Activated B cell treated with CpG ODN at 0.5 μM for 24 hours (primary cell): ENCODE measurements at regions not wholly inside any gene's neighbourhood (a gene's known extent, or its start where the extent isn't known, plus 50 kb on each side); places are given as distances from the start of the nearest gene placed in this dataset.

Experiments
- ATAC-seq: fragments of 200-7000 bp; cut with Tn5 transposase; one replicate; pipeline ENCODE4 v1.10.0; 2021; ENCODE audit warnings: low read depth, mild to moderate bottlenecking, moderate library complexity
- CTCF ChIA-PET: fragments of 350-600 bp; sonication (Branson Sonifier 250); formaldehyde crosslinking; loops from one replicate; lab custom pipeline; 2021; ENCODE audit warnings: antibody characterized with exemption; lab: Charles Lee
- POLR2A ChIA-PET: fragments of 350-600 bp; sonication (Branson Sonifier 250); formaldehyde crosslinking; loops from one replicate; lab custom pipeline; 2021; ENCODE audit warnings: antibody characterized with exemption; lab: Charles Lee
- DNase-seq: peaks from one replicate; pipeline ENCODE4 v3.0.0; 2022
- H3K27ac Mint-ChIP-seq: one replicate; pipeline ENCODE4 v1.8.0; 2020; ENCODE audit warnings: mixed read lengths
- H3K27me3 Mint-ChIP-seq: one replicate; pipeline ENCODE4 v1.8.0; 2021; ENCODE audit warnings: mixed read lengths
- H3K36me3 Mint-ChIP-seq: one replicate; pipeline ENCODE4 v1.8.0; 2021; ENCODE audit warnings: low read depth, mixed read lengths
- H3K4me1 Mint-ChIP-seq: one replicate; pipeline ENCODE4 v1.8.0; 2021; ENCODE audit warnings: mixed read lengths
- H3K4me3 Mint-ChIP-seq: one replicate; pipeline ENCODE4 v1.8.0; 2020; ENCODE audit warnings: mild to moderate bottlenecking, mixed read lengths
- H3K9me3 Mint-ChIP-seq: one replicate; pipeline ENCODE4 v1.8.0; 2020; ENCODE audit warnings: mixed read lengths
- intact Hi-C: fragments of 100-400 bp; cut with micrococcal nuclease; formaldehyde crosslinking; loops from one replicate; pipeline ENCODE4 v1.15.1; 2024
- TF ChIP-seq, protein P1 (sequence below): fragments of 200-600 bp; IDR thresholded peaks from one replicate; pipeline ENCODE4 v1.8.0; 2022; ENCODE audit warnings: antibody characterized with exemption, mild to moderate bottlenecking

- H3K4me1 Mint-ChIP-seq = peaks cover 3% of the 10 kb centered on the region
- no peak for DNase-seq
- intact Hi-C loops = no loop called here
Measured at GRCh38 chr2:172372436-172372835, 55.0 kb upstream of the ITGA6 start.

GRCh38 chr2:172373076-172373475, 54.3 kb upstream of the ITGA6 start:
- ChIA-PET POLR2A (no interaction called here), CTCF (no interaction called here)
- ATAC-seq (no peak), DNase-seq (no peak)
- H3K27me3 Mint-ChIP-seq = peaks cover 11% of the 10 kb centered on the region
- H3K4me3 Mint-ChIP-seq = no peak overlapping the region
- peaks cover 10% of the 10 kb centered on the region for H3K9me3 Mint-ChIP-seq
- H3K4me1 Mint-ChIP-seq = peaks cover 6% of the 10 kb centered on the region
- intact Hi-C loops = no loop called here
- no peak overlapping the region for H3K27ac Mint-ChIP-seq
- H3K36me3 Mint-ChIP-seq = no peaks in the 10 kb centered on the region
- TF ChIP-seq, protein P1, sequence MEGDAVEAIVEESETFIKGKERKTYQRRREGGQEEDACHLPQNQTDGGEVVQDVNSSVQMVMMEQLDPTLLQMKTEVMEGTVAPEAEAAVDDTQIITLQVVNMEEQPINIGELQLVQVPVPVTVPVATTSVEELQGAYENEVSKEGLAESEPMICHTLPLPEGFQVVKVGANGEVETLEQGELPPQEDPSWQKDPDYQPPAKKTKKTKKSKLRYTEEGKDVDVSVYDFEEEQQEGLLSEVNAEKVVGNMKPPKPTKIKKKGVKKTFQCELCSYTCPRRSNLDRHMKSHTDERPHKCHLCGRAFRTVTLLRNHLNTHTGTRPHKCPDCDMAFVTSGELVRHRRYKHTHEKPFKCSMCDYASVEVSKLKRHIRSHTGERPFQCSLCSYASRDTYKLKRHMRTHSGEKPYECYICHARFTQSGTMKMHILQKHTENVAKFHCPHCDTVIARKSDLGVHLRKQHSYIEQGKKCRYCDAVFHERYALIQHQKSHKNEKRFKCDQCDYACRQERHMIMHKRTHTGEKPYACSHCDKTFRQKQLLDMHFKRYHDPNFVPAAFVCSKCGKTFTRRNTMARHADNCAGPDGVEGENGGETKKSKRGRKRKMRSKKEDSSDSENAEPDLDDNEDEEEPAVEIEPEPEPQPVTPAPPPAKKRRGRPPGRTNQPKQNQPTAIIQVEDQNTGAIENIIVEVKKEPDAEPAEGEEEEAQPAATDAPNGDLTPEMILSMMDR = no peak

More at GRCh38 chr2:172372436-172372835, 55.0 kb upstream of the ITGA6 start:
- Mint-ChIP-seq H3K27me3 (peaks cover 11% of the 10 kb centered on the region), H3K9me3 (peaks cover 11% of the 10 kb centered on the region), H3K36me3 (no peaks in the 10 kb centered on the region), H3K4me3 (no peak overlapping the region), H3K27ac (no peak overlapping the region)
- ChIA-PET CTCF (no interaction called here), POLR2A (no interaction called here)
- ATAC-seq = no peak
- TF ChIP-seq, protein P1 = no peak

DNA sequence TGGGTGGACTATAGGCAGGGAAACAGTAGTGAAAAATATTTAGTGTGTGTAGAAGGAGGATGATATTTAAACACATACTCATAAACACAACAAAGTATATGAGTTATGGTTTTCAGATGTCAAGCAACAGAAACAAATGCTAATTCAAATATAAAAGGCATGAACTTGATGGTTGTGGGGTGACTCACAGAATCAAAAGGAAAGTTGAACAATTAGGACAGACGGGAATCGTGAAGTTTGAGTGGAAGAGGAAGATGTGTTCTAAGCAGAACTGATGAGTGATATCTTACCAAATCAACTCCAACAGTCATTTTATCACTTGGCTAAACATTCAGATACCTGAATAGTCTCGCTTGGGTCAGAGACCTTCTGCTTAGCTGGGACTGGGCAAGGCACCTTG, 53.6 kb upstream of the ITGA6 start:
- CTCF ChIA-PET = no interaction called here
- no peak overlapping the region for H3K4me3 Mint-ChIP-seq
- H3K9me3 Mint-ChIP-seq = peaks cover 7% of the 10 kb centered on the region
- TF ChIP-seq, protein P1 = no peak
- DNase-seq (no peak), ATAC-seq (no peak)
- intact Hi-C loops = no loop called here
- POLR2A ChIA-PET = no interaction called here
- peaks cover 11% of the 10 kb centered on the region for H3K27me3 Mint-ChIP-seq
- no peaks in the 10 kb centered on the region for H3K36me3 Mint-ChIP-seq
- peaks cover 6% of the 10 kb centered on the region for H3K4me1 Mint-ChIP-seq
- H3K27ac Mint-ChIP-seq = no peak overlapping the region

DNA sequence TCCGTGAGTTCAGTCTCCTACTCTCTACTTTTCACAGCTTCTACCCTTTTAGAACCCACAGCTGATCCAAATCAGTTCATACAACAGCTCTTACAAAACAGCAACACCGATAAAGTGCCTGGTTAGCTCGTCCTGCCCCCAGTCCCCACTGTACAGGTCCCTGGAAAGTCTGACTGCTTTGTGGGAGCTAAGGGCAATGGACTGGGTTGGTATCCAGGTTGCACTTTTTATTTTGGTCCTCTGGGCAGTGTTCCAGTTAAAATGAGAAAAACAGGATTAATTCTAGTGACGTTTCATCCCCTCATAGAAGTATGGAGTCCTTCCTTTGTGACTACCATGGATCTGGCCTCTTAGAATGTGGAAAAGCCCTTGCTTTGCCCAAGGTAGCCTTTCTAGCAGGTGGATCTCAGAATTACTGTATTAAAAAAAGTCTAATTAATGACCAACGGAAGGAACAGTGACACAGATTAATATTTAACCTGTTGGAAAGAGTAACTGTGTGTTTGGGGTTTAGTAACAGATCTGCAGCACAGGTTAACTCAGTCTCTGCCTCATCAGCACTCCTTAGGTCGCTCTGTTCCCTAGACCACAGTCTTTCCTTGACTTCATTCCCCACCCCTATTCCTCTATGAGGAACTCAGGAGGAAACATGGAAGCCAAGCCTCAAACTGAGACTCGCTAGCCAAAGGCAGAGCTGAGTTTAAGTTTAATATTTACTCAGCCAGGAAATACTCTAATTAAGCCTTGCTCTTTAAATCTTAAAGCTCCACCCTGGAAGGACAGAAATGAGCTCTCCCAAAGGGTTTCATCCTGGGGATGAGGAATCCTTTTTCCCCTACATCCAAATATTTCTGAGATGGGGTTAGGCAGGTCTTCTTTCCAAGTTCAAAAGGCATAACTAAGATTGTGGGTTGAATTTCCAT, 52.8 kb upstream of the ITGA6 start:
- H3K36me3 Mint-ChIP-seq = no peaks in the 10 kb centered on the region
- CTCF ChIA-PET = no interaction called here

DNA sequence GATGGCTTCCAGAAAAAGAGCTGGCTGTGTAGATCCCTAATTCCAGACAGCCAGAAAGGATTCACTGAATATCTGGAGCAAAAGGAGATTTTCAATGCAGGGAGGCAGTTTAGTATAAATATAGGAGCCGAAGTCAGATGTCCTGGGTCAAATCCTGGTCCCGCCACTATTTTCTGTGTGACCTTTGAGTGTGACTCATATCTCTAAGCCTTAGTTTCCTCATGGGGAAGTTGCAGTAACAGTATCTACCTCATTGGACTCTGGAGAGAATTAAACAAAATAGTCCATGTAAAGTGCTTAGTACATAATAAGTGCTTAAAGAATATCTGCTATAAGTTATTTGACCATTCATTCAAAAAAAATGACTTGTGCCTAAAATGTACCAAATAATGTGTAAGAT, 52.1 kb upstream of the ITGA6 start:
- intact Hi-C loops = no loop called here
- Mint-ChIP-seq H3K27ac (no peak overlapping the region), H3K27me3 (peaks cover 5% of the 10 kb centered on the region), H3K4me1 (peaks cover 6% of the 10 kb centered on the region), H3K9me3 (peaks cover 6% of the 10 kb centered on the region), H3K4me3 (no peak overlapping the region), H3K36me3 (no peaks in the 10 kb centered on the region)
- CTCF ChIA-PET = no interaction called here
- ATAC-seq (no peak), DNase-seq (no peak)
- POLR2A ChIA-PET = no interaction called here
- TF ChIP-seq, protein P1 = no peak

More for the DNA sequence above, 52.8 kb upstream of the ITGA6 start:
- TF ChIP-seq, protein P1 = no peak
- DNase-seq (no peak), ATAC-seq (no peak)
- H3K4me3 Mint-ChIP-seq = no peak overlapping the region
- H3K27ac Mint-ChIP-seq = no peak overlapping the region
- POLR2A ChIA-PET = no interaction called here
- H3K4me1 Mint-ChIP-seq = peaks cover 6% of the 10 kb centered on the region
- H3K27me3 Mint-ChIP-seq = peaks cover 7% of the 10 kb centered on the region
- H3K9me3 Mint-ChIP-seq = peaks cover 6% of the 10 kb centered on the region
- intact Hi-C loops = no loop called here
